Progenitor cell of endocrine pancreas (in vitro differentiated cells): ENCODE measurements at regions not wholly inside any gene's neighbourhood (a gene's known extent, or its start where the extent isn't known, plus 50 kb on each side); places are given as distances from the start of the nearest gene placed in this dataset.

Experiments
- DNase-seq: peaks from one replicate; pipeline ENCODE4 v3.0.0; 2021; ENCODE audit warnings: low spot score; ENCODE audit not compliant: unreplicated experiment
- H3K27ac Mint-ChIP-seq: 2 replicates; pipeline ENCODE4 v1.8.0; 2021; ENCODE audit warnings: mild to moderate bottlenecking, moderate library complexity, mixed read lengths
- H3K27me3 Mint-ChIP-seq: 2 replicates; pipeline ENCODE4 v1.8.0; 2021; ENCODE audit warnings: mixed read lengths
- H3K36me3 Mint-ChIP-seq: 2 replicates; pipeline ENCODE4 v1.8.0; 2022; ENCODE audit warnings: mixed read lengths; ENCODE audit not compliant: insufficient read depth
- H3K4me1 Mint-ChIP-seq: 2 replicates; pipeline ENCODE4 v1.8.0; 2021; ENCODE audit warnings: low read depth, mixed read lengths
- H3K4me3 Mint-ChIP-seq: 2 replicates; pipeline ENCODE4 v1.8.0; 2021; ENCODE audit warnings: low read depth, mild to moderate bottlenecking, moderate library complexity, mixed read lengths
- H3K9me3 Mint-ChIP-seq: 2 replicates; pipeline ENCODE4 v1.8.0; 2021; ENCODE audit warnings: low read depth, mixed read lengths
- CTCF ChIP-seq: fragments of 200-600 bp; sonication (generic); IDR thresholded peaks from one replicate; pipeline ENCODE4 v1.5.0; 2021; ENCODE audit warnings: antibody characterized with exemption, mild to moderate bottlenecking; ENCODE audit not compliant: unreplicated experiment

- Mint-ChIP-seq H3K9me3 (no peaks in the 10 kb centered on the region), H3K27ac (no peak overlapping the region), H3K36me3 (no peaks in the 10 kb centered on the region), H3K4me1 (no peaks in the 10 kb centered on the region), H3K27me3 (peaks cover 18% of the 10 kb centered on the region), H3K4me3 (no peak overlapping the region)
- DNase-seq = no peak
- TF ChIP-seq CTCF = no peak
These were observed 66.6 kb upstream of the ANTXRL start for GRCh38 chr10:46220187-46220586.

- no peaks in the 10 kb centered on the region for H3K36me3 Mint-ChIP-seq
- DNase-seq = no peak
- peaks cover 13% of the 10 kb centered on the region for H3K27me3 Mint-ChIP-seq
- peak; percentile 48 for TF ChIP-seq CTCF
- H3K4me3 Mint-ChIP-seq = no peak overlapping the region
- no peaks in the 10 kb centered on the region for H3K9me3 Mint-ChIP-seq
- no peaks in the 10 kb centered on the region for H3K4me1 Mint-ChIP-seq
- peak overlapping the region; percentile 63 for H3K27ac Mint-ChIP-seq
These were observed 65.8 kb upstream of the ANTXRL start for GRCh38 chr10:46220872-46221538.

- Mint-ChIP-seq H3K27ac (peak overlapping the region; percentile 67), H3K9me3 (no peaks in the 10 kb centered on the region), H3K36me3 (no peaks in the 10 kb centered on the region), H3K4me3 (no peak overlapping the region), H3K4me1 (no peaks in the 10 kb centered on the region), H3K27me3 (peaks cover 10% of the 10 kb centered on the region)
- no peak for DNase-seq
- TF ChIP-seq CTCF = no peak
These were observed 64.3 kb upstream of the ANTXRL start for GRCh38 chr10:46222364-46222935.

GRCh38 chr10:46223064-46223480 is 63.7 kb upstream of the ANTXRL start:
- Mint-ChIP-seq H3K27ac (no peak overlapping the region), H3K36me3 (no peaks in the 10 kb centered on the region), H3K4me3 (no peak overlapping the region), H3K27me3 (peaks cover 6% of the 10 kb centered on the region), H3K4me1 (no peaks in the 10 kb centered on the region), H3K9me3 (no peaks in the 10 kb centered on the region)
- peak; percentile 12 for TF ChIP-seq CTCF
- DNase-seq = no peak

- Mint-ChIP-seq H3K27me3 (peaks cover 4% of the 10 kb centered on the region), H3K27ac (no peak overlapping the region), H3K9me3 (no peaks in the 10 kb centered on the region), H3K36me3 (no peaks in the 10 kb centered on the region), H3K4me1 (no peaks in the 10 kb centered on the region), H3K4me3 (no peak overlapping the region)
- TF ChIP-seq CTCF = no peak
- no peak for DNase-seq
These were observed 63.0 kb upstream of the ANTXRL start for GRCh38 chr10:46223626-46224413.
